Testis (tissue), 2 donors: ENCODE measurements at regions not wholly inside any gene's neighbourhood (a gene's known extent, or its start where the extent isn't known, plus 50 kb on each side); places are given as distances from the start of the nearest gene placed in this dataset.

ENCODE experiments used
- DNase-seq: peaks from one replicate; pipeline ENCODE4 v3.0.0-alpha.2; 2019
- H3K27ac ChIP-seq, 2 donors: fragments of 200-600 bp; sonication (generic); one replicate each; pipeline ENCODE4 v1.5.1; 2019
- H3K27me3 ChIP-seq: fragments of 200-600 bp; sonication (generic); one replicate; pipeline ENCODE4 v1.5.1; 2019
- H3K36me3 ChIP-seq: fragments of 200-600 bp; sonication (generic); one replicate; pipeline ENCODE4 v1.5.1; 2017; ENCODE audit warnings: low read depth; ENCODE audit errors: missing control alignments
- H3K4me1 ChIP-seq: fragments of 200-600 bp; sonication (generic); one replicate; pipeline ENCODE4 v1.5.1; 2019
- H3K4me3 ChIP-seq, 2 donors: fragments of 200-600 bp; sonication (generic); one replicate each; pipeline ENCODE4 v1.5.1; 2017 to 2019
- H3K9me3 ChIP-seq: fragments of 200-600 bp; sonication (generic); one replicate; pipeline ENCODE4 v1.5.1; 2017
- CTCF ChIP-seq, 3 experiments: fragments of 450-650 bp in 2 of 3; fragments of 200-600 bp in 1 of 3; sonication (generic) in 1 of 3; IDR thresholded peaks; one replicate each; pipeline ENCODE4 v1.5.1; 2016 to 2019; ENCODE audit warnings: antibody characterized with exemption in 3 of 3, mild to moderate bottlenecking in 2 of 3, moderate library complexity in 1 of 3
- POLR2A ChIP-seq: fragments of 450-650 bp; IDR thresholded peaks from one replicate; pipeline ENCODE4 v1.6.1; 2017; ENCODE audit warnings: antibody characterized with exemption, mild to moderate bottlenecking, moderate library complexity
- WGBS, 2 donors: methylation state at CpG; one replicate each; pipeline ENCODE4 v1.1.5; 2018; 5-methylcytosine and 5-hydroxymethylcytosine counted together
- intact Hi-C: fragments of 100-400 bp; cut with DNase I; formaldehyde crosslinking; loops from one replicate; pipeline ENCODE4 v1.15.1; 2023; ENCODE audit warnings: low total_unique reads

- Histone ChIP-seq H3K4me1 (no peaks in the 10 kb centered on the region), H3K9me3 (no peaks in the 10 kb centered on the region), H3K36me3 (no peaks in the 10 kb centered on the region), H3K4me3 (no peak overlapping the region), H3K27ac (no peak overlapping the region), H3K27me3 (no peaks in the 10 kb centered on the region)
- intact Hi-C loops, result no loop called here
- DNase-seq, result no peak
- TF ChIP-seq CTCF (IDR thresholded peaks at IDR 0.05), result no peak
- TF ChIP-seq POLR2A, result no peak
- 68 to 73% methylated on average over 3 of the region's 3 CpGs for WGBS, 2 donors
Measured at GRCh38 chr12:126908765-126909142, 1358.2 kb upstream of the TMEM132C start.

- intact Hi-C loops, result no loop called here
- 85 to 86% methylated on average over 7 of the region's 7 CpGs for WGBS, 2 donors
- DNase-seq, result no peak
Measured at GRCh38 chr12:126910570-126910969, 1356.4 kb upstream of the TMEM132C start.

GRCh38 chr12:126912111-126912510 lies 1354.9 kb upstream of the TMEM132C start:
- H3K27ac ChIP-seq, result no peak overlapping the region
- H3K36me3 ChIP-seq, result no peaks in the 10 kb centered on the region
- no peak for DNase-seq
- H3K4me1 ChIP-seq, result no peaks in the 10 kb centered on the region
- no peak overlapping the region for H3K4me3 ChIP-seq
- TF ChIP-seq CTCF (IDR thresholded peaks at IDR 0.05), result no peak
- no peak for TF ChIP-seq POLR2A
- WGBS, 2 donors, result 32 to 41% methylated on average over 6 of the region's 6 CpGs
- H3K9me3 ChIP-seq, result no peaks in the 10 kb centered on the region
- intact Hi-C loops, result no loop called here
- no peaks in the 10 kb centered on the region for H3K27me3 ChIP-seq

More at GRCh38 chr12:126910570-126910969, 1356.4 kb upstream of the TMEM132C start:
- no peak for TF ChIP-seq CTCF (IDR thresholded peaks at IDR 0.05)
- TF ChIP-seq POLR2A, result no peak
- Histone ChIP-seq H3K4me3 (no peak overlapping the region), H3K9me3 (no peaks in the 10 kb centered on the region), H3K36me3 (no peaks in the 10 kb centered on the region), H3K4me1 (no peaks in the 10 kb centered on the region), H3K27me3 (no peaks in the 10 kb centered on the region), H3K27ac (no peak overlapping the region)

- no peaks in the 10 kb centered on the region for H3K36me3 ChIP-seq
- no peak overlapping the region for H3K27ac ChIP-seq
- intact Hi-C loops, result no loop called here
- H3K4me3 ChIP-seq, result no peak overlapping the region
- no peaks in the 10 kb centered on the region for H3K27me3 ChIP-seq
- TF ChIP-seq CTCF (IDR thresholded peaks at IDR 0.05) (no peak), POLR2A (no peak)
- no peak for DNase-seq
- 70 to 74% methylated on average over 5 of the region's 5 CpGs for WGBS, 2 donors
- no peaks in the 10 kb centered on the region for H3K9me3 ChIP-seq
- H3K4me1 ChIP-seq, result no peaks in the 10 kb centered on the region
Measured at GRCh38 chr12:126914170-126914793, 1352.7 kb upstream of the TMEM132C start.

- intact Hi-C loops, result no loop called here
- Histone ChIP-seq H3K36me3 (no peaks in the 10 kb centered on the region), H3K27ac (no peak overlapping the region), H3K4me3 (no peak overlapping the region), H3K4me1 (no peaks in the 10 kb centered on the region), H3K27me3 (no peaks in the 10 kb centered on the region), H3K9me3 (no peaks in the 10 kb centered on the region)
- DNase-seq, result no peak
- WGBS, 2 donors, result 40 to 47% methylated on average over 6 of the region's 6 CpGs
- TF ChIP-seq CTCF (IDR thresholded peaks at IDR 0.05) (no peak), POLR2A (no peak)
Measured at GRCh38 chr12:126915309-126915708, 1351.7 kb upstream of the TMEM132C start.
